ENCODE measurements at regions not wholly inside any gene's neighbourhood (a gene's known extent, or its start where the extent isn't known, plus 50 kb on each side); places are given as distances from the start of the nearest gene placed in this dataset.

GRCh38 chr6:98644063-98644462, 190.3 kb upstream of the POU3F2 start:
- H3K4me3 ChIP-seq (ENCODE audit: low read length): no peak overlapping the region
- no peak for TF ChIP-seq CTCF (IDR thresholded peaks at IDR 0.05)

GRCh38 chr6:98648211-98648914, 186.0 kb upstream of the POU3F2 start:
- H3K9me3 Mint-ChIP-seq: no peaks in the 10 kb centered on the region
- Histone ChIP-seq H3K36me3 (ENCODE audit: control insufficient read depth, insufficient read depth, low read length) (no peaks in the 10 kb centered on the region), H3K9me3 (ENCODE audit: control insufficient read depth, insufficient read depth, low read length) (no peaks in the 10 kb centered on the region), H3K27me3 (ENCODE audit: control insufficient read depth, insufficient read depth, low read length) (no peaks in the 10 kb centered on the region), H3K4me1 (ENCODE audit: control insufficient read depth, insufficient read depth, low read length) (no peaks in the 10 kb centered on the region), H3K4me3 (ENCODE audit: low read length) (no peak overlapping the region), H3K27ac (ENCODE audit: low read length) (no peak overlapping the region)
- TF ChIP-seq CTCF (IDR thresholded peaks at IDR 0.05): no peak
- 82% methylated on average over 6 of the region's 7 CpGs for WGBS (ENCODE audit: insufficient coverage)
- no peak overlapping the region for H3K27ac Mint-ChIP-seq
- H3K4me1 Mint-ChIP-seq: no peaks in the 10 kb centered on the region
- DNase-seq: no peak
- no peak overlapping the region for H3K4me3 Mint-ChIP-seq
- H3K27me3 Mint-ChIP-seq (ENCODE audit: low read depth in 2 of 2): no peaks in the 10 kb centered on the region
- intact Hi-C loops (cut with micrococcal nuclease): no loop called here
- no peak for ATAC-seq
- no peaks in the 10 kb centered on the region for H3K36me3 Mint-ChIP-seq

More at GRCh38 chr6:98644063-98644462, 190.3 kb upstream of the POU3F2 start:
- no peaks in the 10 kb centered on the region for H3K4me1 Mint-ChIP-seq
- H3K27me3 Mint-ChIP-seq (ENCODE audit: low read depth in 2 of 2): no peaks in the 10 kb centered on the region
- Histone ChIP-seq H3K36me3 (ENCODE audit: control insufficient read depth, insufficient read depth, low read length) (no peaks in the 10 kb centered on the region), H3K4me1 (ENCODE audit: control insufficient read depth, insufficient read depth, low read length) (no peaks in the 10 kb centered on the region), H3K27me3 (ENCODE audit: control insufficient read depth, insufficient read depth, low read length) (no peaks in the 10 kb centered on the region), H3K9me3 (ENCODE audit: control insufficient read depth, insufficient read depth, low read length) (no peaks in the 10 kb centered on the region), H3K27ac (ENCODE audit: low read length) (no peak overlapping the region)
- ATAC-seq (no peak), DNase-seq (no peak)
- H3K4me3 Mint-ChIP-seq: no peak overlapping the region
- no peaks in the 10 kb centered on the region for H3K9me3 Mint-ChIP-seq
- WGBS (ENCODE audit: insufficient coverage): 69% methylated on average over 4 of the region's 5 CpGs
- intact Hi-C loops (cut with micrococcal nuclease): no loop called here
- H3K27ac Mint-ChIP-seq: no peak overlapping the region
- no peaks in the 10 kb centered on the region for H3K36me3 Mint-ChIP-seq

DNA sequence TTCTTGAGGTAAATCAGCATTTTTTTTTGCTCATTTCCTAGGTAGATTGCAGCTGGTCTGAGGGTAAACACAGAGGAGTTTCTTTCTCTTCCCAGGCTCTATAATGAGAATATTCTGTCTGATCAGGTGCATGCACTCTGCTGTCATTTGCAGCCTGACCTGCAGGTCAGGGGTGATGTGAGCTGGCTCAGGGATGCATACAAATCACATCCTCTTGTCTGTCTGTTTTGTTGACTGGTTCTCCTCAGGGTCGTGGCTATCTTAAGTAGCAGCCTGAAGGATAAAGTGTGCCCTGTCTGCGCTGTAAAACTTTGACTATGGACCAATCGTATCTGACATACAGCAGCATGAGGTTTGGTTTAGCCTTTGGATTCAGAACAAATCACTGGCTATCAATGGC, 183.4 kb upstream of the POU3F2 start:
- H3K4me3 Mint-ChIP-seq: no peak overlapping the region
- peaks cover 2% of the 10 kb centered on the region in 2 donors for H3K9me3 Mint-ChIP-seq
- H3K36me3 Mint-ChIP-seq: no peaks in the 10 kb centered on the region
- H3K27ac Mint-ChIP-seq: no peak overlapping the region
- DNase-seq: no peak
- intact Hi-C loops (cut with micrococcal nuclease): no loop called here
- 71% methylated on average over 3 of the region's 3 CpGs for WGBS (ENCODE audit: insufficient coverage)
- no peaks in the 10 kb centered on the region for H3K4me1 Mint-ChIP-seq
- Histone ChIP-seq H3K36me3 (ENCODE audit: control insufficient read depth, insufficient read depth, low read length) (no peaks in the 10 kb centered on the region), H3K4me1 (ENCODE audit: control insufficient read depth, insufficient read depth, low read length) (no peaks in the 10 kb centered on the region), H3K9me3 (ENCODE audit: control insufficient read depth, insufficient read depth, low read length) (no peaks in the 10 kb centered on the region), H3K27me3 (ENCODE audit: control insufficient read depth, insufficient read depth, low read length) (no peaks in the 10 kb centered on the region), H3K4me3 (ENCODE audit: low read length) (no peak overlapping the region), H3K27ac (ENCODE audit: low read length) (no peak overlapping the region)
- ATAC-seq: no peak
- no peaks in the 10 kb centered on the region for H3K27me3 Mint-ChIP-seq (ENCODE audit: low read depth in 2 of 2)
- TF ChIP-seq CTCF (IDR thresholded peaks at IDR 0.05): no peak

DNA sequence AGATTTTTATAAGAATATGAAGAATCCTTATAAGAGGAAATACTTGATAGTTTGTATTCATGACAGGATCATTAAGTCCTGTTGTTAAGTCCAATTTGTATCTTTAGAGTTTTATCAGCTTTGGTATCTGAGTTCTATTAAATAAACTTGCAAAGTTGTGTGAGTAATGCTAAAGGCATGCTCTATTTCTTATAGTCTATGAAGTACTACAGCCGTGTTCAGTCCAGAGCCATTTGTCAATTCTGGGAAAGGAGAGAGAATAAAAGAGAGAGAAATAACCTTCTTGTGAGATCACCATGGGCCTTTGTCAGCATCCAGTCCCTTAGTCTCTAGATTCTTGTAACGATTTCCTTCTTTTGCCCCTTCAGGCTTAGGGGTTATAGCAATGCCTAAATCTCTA, 181.2 kb upstream of the POU3F2 start:
- no peak for TF ChIP-seq CTCF (IDR thresholded peaks at IDR 0.05)
- DNase-seq (no peak), ATAC-seq (no peak)
- Histone ChIP-seq H3K4me1 (ENCODE audit: control insufficient read depth, insufficient read depth, low read length) (no peaks in the 10 kb centered on the region), H3K36me3 (ENCODE audit: control insufficient read depth, insufficient read depth, low read length) (no peaks in the 10 kb centered on the region), H3K4me3 (ENCODE audit: low read length) (no peak overlapping the region), H3K9me3 (ENCODE audit: control insufficient read depth, insufficient read depth, low read length) (no peaks in the 10 kb centered on the region), H3K27me3 (ENCODE audit: control insufficient read depth, insufficient read depth, low read length) (no peaks in the 10 kb centered on the region), H3K27ac (ENCODE audit: low read length) (no peak overlapping the region)
- Mint-ChIP-seq H3K9me3 (peaks cover 2 to 5% of the 10 kb centered on the region in 2 donors), H3K36me3 (no peaks in the 10 kb centered on the region), H3K27me3 (ENCODE audit: low read depth in 2 of 2) (no peaks in the 10 kb centered on the region), H3K4me1 (no peaks in the 10 kb centered on the region), H3K27ac (no peak overlapping the region), H3K4me3 (no peak overlapping the region)
- WGBS (ENCODE audit: insufficient coverage): 77% methylated on average over 2 of the region's 2 CpGs
- intact Hi-C loops (cut with micrococcal nuclease): no loop called here

All from natural killer cell (primary cell).